C1 segment of cervical spinal cord (tissue), 14 donors: ENCODE measurements at regions not wholly inside any gene's neighbourhood (a gene's known extent, or its start where the extent isn't known, plus 50 kb on each side); places are given as distances from the start of the nearest gene placed in this dataset.

ENCODE experiments used
- DNase-seq, 14 donors: peaks; one replicate each; lab custom pipeline; 2025; lab: John Stamatoyannopoulos, UW

- no peak for DNase-seq
These were observed 135.4 kb downstream of the TMEM17 start for GRCh38 chr2:62370321-62371250.

- no peak for DNase-seq
These were observed 136.3 kb downstream of the TMEM17 start for GRCh38 chr2:62369541-62370202.

- no peak for DNase-seq
These were observed 141.0 kb downstream of the TMEM17 start for GRCh38 chr2:62364791-62365528.

DNA sequence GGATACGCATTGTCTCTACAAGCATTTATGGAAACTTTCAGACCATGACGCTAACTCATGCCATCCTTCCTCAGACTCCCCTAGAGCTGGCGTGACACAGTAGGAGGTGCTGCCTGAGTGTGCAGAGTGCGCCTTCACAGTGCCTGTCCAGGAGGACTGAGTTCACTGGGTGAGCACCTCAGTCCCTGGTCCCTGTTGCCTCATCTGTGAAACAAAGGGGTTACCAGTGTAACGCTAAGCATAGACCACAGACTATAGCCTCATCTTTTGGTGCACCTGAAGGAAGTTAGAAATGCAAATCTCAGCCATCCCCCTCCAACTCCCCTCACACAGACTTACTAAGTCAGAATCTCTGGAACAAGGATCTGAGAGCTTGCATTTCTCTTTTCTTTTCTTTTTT is 142.8 kb downstream of the TMEM17 start:
- no peak for DNase-seq

GRCh38 chr2:62362561-62362960 is 143.4 kb downstream of the TMEM17 start:
- DNase-seq = no peak

DNA sequence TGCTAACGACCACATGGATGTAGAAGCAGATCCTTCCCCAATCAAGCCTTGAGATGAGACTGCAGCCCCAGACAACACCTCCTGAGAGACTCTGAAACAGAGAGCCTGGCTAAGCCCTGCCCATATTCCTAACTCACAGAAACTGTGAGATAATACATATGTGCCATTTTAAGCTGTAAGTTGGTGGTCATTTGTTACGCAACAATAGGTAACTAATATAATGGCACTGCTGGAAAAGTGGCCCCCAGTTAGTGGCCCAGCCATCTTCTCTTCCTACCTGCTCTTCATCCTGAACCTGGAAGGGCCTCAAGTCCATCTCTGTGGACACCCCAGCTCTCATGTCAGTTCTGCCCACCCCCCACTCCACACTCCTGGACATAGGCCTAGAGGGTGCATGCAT is 144.0 kb downstream of the TMEM17 start:
- DNase-seq = no peak

DNA sequence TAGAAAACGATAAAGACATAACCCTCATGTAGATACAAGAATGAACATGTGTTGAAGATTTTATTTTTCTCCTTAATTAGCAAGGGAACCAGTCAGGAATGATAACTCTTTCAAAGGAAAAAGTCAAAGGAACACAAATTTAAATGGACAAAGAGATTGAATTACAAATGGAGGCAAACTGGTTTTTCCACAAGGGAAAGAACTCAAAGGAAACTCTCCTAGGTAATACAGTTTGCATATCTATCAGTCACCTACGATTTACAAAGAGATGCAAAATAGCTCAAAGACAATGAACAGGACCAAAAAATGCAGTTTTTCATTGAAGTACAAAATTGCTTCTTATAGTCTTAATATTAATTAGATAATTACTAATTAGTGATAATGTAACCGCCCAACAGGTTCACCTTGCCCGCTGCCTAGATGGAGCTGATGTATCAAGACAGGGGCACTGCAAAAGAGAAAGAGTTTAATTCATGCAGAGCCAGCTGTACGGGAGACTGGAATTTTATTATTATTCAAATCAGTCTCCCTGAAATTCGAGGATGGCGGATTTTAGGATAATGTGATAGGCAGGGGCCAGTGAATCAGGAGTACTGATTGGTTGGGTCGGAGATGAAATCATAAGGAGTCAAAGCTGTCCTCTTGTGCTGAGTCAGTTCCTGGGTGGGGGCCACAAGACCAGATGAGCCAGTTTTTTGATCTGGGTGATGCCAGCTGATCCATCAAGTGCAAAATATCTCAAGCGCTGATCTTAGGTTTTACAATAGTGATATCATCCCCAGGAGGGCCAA is 151.0 kb downstream of the TMEM17 start:
- no peak for DNase-seq

GRCh38 chr2:62352031-62352430 is 154.0 kb downstream of the TMEM17 start:
- DNase-seq = no peak

DNA sequence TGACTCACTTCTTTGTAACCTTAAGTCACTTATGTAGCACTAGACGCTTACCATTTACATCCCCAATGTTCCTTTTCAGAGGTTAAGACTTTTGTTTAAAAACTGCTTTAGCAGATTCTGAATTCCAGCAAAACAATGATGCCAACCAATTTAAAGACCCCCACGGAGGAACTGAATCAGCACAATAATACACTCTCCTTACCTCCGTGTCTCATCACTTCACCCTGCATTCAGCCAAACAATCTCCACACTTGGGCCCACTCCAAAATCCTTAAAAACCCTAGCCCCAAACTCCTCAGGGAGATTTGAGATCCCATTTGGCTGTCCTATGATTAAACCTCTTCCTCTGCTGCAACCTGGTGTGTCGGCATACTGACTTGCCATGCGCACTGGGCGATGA is 153.9 kb downstream of the B3GNT2 start:
- DNase-seq = no peak

DNA sequence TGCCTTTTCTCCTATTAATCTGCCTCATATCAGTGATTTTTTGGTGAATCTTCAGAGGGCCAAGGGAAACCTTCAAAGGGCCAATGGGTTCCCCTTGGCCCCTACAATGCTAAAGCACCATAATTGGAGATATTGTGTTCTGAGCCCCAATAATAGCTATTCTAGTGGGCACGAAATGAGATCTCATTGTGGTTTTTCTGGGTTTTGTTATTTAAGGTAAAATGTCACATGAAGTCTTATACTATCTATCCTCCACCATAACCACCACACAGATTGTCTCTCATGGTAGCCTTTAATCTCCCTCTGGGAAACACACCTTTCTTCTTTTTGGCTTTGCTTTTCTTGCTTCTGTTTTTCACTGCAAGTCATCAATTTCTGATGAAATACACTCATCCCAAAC is 152.8 kb downstream of the B3GNT2 start:
- no peak for DNase-seq

GRCh38 chr2:62347563-62348270 is 151.8 kb downstream of the B3GNT2 start:
- DNase-seq = no peak

GRCh38 chr2:62344472-62344871 is 148.6 kb downstream of the B3GNT2 start:
- DNase-seq = no peak

DNA sequence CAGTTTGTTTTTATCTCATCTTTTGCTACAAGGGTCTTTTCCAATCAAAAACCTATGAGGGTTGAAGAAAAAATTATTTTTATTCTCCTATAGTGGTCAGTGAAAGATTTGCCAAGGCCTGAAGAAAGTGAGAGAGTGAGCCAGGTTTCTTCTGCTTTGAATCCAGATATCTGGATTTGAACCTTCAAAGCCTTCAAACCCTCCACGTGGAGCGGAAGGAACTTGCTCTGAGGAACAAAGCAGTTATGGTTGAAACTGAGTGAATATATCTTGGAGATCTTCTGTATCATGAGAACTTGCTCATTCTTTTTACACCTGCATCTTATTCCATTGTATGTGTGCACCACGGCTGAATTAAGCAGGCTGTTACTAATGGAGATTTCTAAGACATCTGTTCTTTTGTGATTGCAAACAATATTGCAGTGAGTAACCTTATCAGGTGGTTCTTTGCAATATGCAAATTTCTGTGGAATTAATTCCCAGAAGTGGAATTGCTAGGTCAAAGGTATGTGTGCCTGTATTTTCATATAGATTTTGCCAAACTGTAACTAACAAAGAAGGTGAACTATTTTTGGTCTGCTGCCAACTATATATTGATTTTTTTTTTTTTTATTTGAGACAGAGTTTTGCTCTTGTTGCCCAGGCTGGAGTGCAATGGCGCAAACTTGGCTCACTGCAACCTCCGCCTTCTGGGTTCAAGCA is 147.9 kb downstream of the B3GNT2 start:
- DNase-seq = no peak

- no peak for DNase-seq
These were observed 147.3 kb downstream of the B3GNT2 start for GRCh38 chr2:62343206-62343605.

- peak in 1 of 14 donors; percentile 58 for DNase-seq
These were observed 145.1 kb downstream of the B3GNT2 start for GRCh38 chr2:62340994-62341484.

- DNase-seq = no peak
These were observed 143.9 kb downstream of the B3GNT2 start for GRCh38 chr2:62339837-62340236.

DNA sequence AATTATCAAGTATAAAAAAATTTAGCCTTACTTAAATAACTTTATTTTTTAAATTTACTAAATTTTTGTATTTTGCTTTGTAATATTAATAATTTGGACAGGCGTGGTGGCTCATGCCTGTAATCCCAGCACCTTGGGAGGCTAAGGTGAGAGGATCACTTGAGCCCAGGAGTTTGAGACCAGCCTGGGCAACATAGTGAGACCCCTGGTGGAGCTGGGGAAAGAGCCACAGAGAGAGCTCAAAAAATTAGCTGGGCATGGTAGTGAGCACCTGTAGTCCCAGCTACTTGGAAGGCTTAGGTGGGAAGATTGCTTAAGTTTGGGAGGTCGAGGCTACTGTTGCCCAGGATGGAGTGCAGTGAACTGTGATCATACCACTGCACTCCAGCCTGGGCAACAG is 143.5 kb downstream of the B3GNT2 start:
- no peak for DNase-seq

DNA sequence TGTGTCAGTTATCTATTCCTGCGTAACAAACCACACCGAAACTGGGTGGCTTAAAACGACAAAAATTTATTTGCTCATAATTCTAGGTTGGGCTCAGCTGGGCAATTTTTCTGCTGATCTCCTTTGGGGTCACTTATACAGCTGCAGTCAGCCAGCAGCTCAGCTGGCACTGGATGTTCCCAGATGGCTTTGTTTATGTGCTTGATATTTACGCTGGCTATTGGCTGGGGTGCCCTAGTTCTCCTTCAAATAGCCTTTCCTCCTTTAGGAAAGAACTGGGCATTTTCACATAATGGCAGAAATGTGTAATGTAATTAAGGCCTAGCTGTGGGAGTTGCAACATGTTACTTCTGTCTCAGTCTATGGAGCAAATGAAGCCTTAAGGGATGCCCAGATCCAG is 142.2 kb downstream of the B3GNT2 start:
- DNase-seq = no peak

GRCh38 chr2:62337403-62337802 is 141.5 kb downstream of the B3GNT2 start:
- no peak for DNase-seq

DNA sequence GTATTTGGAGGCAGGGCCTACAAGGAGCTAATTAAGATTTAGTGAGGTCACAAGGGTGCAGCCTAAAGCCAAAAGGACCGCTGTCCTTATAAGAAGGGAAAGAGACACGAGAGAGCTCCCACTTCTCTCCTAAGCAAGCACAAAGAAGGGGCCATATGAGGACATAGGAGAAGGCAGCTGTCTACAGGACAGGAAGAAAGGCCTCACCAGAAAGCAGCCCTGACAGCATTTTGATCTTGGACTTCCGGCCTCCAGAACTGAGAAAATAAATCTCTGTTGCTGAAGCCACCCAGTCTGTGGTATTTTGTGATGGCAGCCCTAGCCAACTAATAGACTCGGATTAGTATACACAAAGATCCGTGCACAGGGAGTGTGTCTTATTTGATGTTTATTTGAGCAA is 139.7 kb downstream of the B3GNT2 start:
- DNase-seq = no peak
